Epithelial cell of esophagus (primary cell): ENCODE measurements at regions not wholly inside any gene's neighbourhood (a gene's known extent, or its start where the extent isn't known, plus 50 kb on each side); places are given as distances from the start of the nearest gene placed in this dataset.

Source experiments
- DNase-seq: peaks from one replicate; pipeline ENCODE4 v3.0.0; 2010; ENCODE audit warnings: low read depth
- H3K4me3 ChIP-seq: 2 replicates; pipeline ENCODE4 v1.5.1; 2011; ENCODE audit warnings: mild to moderate bottlenecking, low read length, control low read depth
- TF ChIP-seq, protein P1 (sequence below): IDR thresholded peaks from 2 replicates; pipeline ENCODE4 v1.5.1; 2011; ENCODE audit warnings: low read depth, mild to moderate bottlenecking, low read length, control low read depth, inconsistent platforms; ENCODE audit not compliant: insufficient read depth; ENCODE audit errors: missing control alignments

GRCh38 chr12:29879606-29880308, 96.0 kb upstream of the TMTC1 start:
- DNase-seq = no peak
- TF ChIP-seq, protein P1, sequence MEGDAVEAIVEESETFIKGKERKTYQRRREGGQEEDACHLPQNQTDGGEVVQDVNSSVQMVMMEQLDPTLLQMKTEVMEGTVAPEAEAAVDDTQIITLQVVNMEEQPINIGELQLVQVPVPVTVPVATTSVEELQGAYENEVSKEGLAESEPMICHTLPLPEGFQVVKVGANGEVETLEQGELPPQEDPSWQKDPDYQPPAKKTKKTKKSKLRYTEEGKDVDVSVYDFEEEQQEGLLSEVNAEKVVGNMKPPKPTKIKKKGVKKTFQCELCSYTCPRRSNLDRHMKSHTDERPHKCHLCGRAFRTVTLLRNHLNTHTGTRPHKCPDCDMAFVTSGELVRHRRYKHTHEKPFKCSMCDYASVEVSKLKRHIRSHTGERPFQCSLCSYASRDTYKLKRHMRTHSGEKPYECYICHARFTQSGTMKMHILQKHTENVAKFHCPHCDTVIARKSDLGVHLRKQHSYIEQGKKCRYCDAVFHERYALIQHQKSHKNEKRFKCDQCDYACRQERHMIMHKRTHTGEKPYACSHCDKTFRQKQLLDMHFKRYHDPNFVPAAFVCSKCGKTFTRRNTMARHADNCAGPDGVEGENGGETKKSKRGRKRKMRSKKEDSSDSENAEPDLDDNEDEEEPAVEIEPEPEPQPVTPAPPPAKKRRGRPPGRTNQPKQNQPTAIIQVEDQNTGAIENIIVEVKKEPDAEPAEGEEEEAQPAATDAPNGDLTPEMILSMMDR = no peak
- H3K4me3 ChIP-seq = no peak overlapping the region

- no peak for DNase-seq
- no peak overlapping the region for H3K4me3 ChIP-seq
- TF ChIP-seq, protein P1 = no peak
Measured at GRCh38 chr12:29869946-29870345, 86.2 kb upstream of the TMTC1 start.

- TF ChIP-seq, protein P1 = no peak
- no peak for DNase-seq
- H3K4me3 ChIP-seq = no peak overlapping the region
Measured at GRCh38 chr12:29867823-29868222, 84.1 kb upstream of the TMTC1 start.

GRCh38 chr12:29863665-29864064, 79.9 kb upstream of the TMTC1 start:
- TF ChIP-seq, protein P1 = no peak
- no peak overlapping the region for H3K4me3 ChIP-seq
- no peak for DNase-seq

DNA sequence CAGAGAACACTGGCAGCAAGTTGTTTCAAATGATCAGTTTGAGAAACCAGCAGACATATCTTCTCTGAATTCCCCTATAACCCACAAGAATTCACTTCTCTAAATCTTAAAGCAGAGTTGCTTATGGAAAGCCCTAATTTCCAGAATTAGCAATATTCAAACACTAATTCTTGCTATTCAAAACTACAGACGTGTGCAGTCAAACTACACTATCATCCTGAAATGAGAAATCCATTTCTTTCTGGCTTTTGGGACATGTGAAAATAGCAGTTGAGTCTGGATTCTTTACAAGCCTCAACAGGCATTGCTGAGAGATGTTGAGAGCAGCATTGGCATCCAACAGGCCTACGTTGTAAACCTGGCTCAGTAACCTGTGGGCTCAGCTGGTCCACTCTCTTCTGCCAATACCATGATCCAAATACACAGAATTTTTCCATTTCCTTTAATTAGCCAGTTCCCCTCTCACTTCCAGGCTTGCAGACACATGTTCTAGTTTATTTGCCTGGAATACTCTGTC, 74.6 kb upstream of the TMTC1 start:
- peak; percentile 63 for DNase-seq
- H3K4me3 ChIP-seq = no peak overlapping the region
- TF ChIP-seq, protein P1 = no peak

DNA sequence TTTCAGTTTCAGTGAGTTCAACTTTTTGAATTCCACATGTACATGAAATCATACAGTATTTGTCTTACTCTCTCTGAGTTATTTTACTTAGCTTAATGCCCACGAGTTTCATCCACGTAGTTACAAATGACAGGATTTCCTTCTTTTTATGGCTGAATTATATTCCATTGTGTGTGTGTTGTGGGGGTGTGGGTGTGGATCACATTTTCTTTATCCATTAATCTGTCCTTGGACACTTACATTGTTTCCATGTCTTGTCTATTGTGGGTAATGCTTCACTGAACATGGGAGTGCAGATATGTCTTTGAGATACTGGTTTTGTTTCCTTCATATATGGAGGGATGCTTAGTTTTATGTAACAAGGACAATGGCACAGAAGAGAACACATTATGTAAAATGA, 63.5 kb upstream of the TMTC1 start:
- TF ChIP-seq, protein P1 = no peak
- no peak for DNase-seq
- H3K4me3 ChIP-seq = no peak overlapping the region

DNA sequence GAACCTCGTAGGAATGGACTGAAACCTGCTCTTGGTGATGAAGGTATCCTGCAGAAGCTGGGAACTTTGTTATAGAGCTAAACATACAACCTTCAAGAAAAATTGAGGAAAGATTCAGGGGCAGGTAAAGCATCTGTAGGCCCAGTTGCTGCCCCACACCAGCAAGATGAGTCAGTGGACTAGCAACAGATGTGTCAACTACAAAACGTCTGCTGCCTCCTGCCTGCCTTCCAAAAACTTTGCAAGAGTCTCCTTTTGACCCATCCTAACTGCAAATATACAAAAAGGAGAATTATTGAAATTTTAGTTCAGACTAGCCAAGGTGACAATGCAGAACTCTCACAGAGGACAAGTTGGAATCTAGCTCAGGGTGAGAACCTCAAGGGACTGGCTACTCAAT, 60.9 kb upstream of the TMTC1 start:
- H3K4me3 ChIP-seq = no peak overlapping the region
- peak; percentile 41 for DNase-seq
- TF ChIP-seq, protein P1 = peak; percentile 14
